DND-41 (cell line): ENCODE measurements at regions not wholly inside any gene's neighbourhood (a gene's known extent, or its start where the extent isn't known, plus 50 kb on each side); places are given as distances from the start of the nearest gene placed in this dataset.

ENCODE experiments used
- ATAC-seq: fragments of 200-7000 bp; cut with Tn5 transposase; 3 replicates; pipeline ENCODE4 v1.9.1; 2021; ENCODE audit warnings: low read depth; ENCODE audit not compliant: insufficient read depth
- DNase-seq: peaks from one replicate; pipeline ENCODE4 v3.0.0-alpha.2; 2020
- H2AFZ ChIP-seq: 2 replicates; pipeline ENCODE4 v1.6.0; 2012; ENCODE audit warnings: low read depth, low read length
- H3K27ac ChIP-seq: 2 replicates; pipeline ENCODE4 v1.5.1; 2012; ENCODE audit warnings: low read length, inconsistent platforms
- H3K27me3 ChIP-seq: fragments of 200-600 bp; sonication (generic); 2 replicates; pipeline ENCODE4 v1.6.0; 2012; ENCODE audit warnings: low read length, mild to moderate bottlenecking, inconsistent platforms; ENCODE audit not compliant: insufficient read depth, poor library complexity
- H3K36me3 ChIP-seq: 2 replicates; pipeline ENCODE4 v1.5.1; 2012; ENCODE audit warnings: low read length, inconsistent platforms; ENCODE audit not compliant: insufficient read depth
- H3K4me1 ChIP-seq: 2 replicates; pipeline ENCODE4 v1.5.1; 2012; ENCODE audit warnings: mild to moderate bottlenecking, low read length; ENCODE audit not compliant: insufficient read depth
- H3K4me2 ChIP-seq: 2 replicates; pipeline ENCODE4 v1.6.0; 2012; ENCODE audit warnings: mild to moderate bottlenecking, moderate library complexity, low read length, inconsistent platforms; ENCODE audit not compliant: insufficient read depth
- H3K4me3 ChIP-seq, 2 experiments: fragments of 200-600 bp in 1 of 2; shearing (Covaris generic) in 1 of 2; 2 replicates each; pipeline ENCODE4 v1.5.1; 2012 to 2016; ENCODE audit warnings: inconsistent platforms in 2 of 2, low read length in 2 of 2, mild to moderate bottlenecking in 2 of 2, low read depth in 1 of 2, moderate library complexity in 1 of 2
- H3K79me2 ChIP-seq: 2 replicates; pipeline ENCODE4 v1.6.0; 2012; ENCODE audit warnings: low read length, inconsistent platforms; ENCODE audit not compliant: insufficient read depth
- H3K9ac ChIP-seq: 2 replicates; pipeline ENCODE4 v1.6.0; 2012; ENCODE audit warnings: low read depth, mild to moderate bottlenecking, inconsistent platforms, low read length, moderate library complexity
- H3K9me3 ChIP-seq: 2 replicates; pipeline ENCODE4 v1.5.1; 2012; ENCODE audit warnings: low read length, moderate library complexity, mild to moderate bottlenecking, inconsistent platforms; ENCODE audit not compliant: insufficient read depth, severe bottlenecking
- H4K20me1 ChIP-seq: 2 replicates; pipeline ENCODE4 v1.6.0; 2012; ENCODE audit warnings: low read length; ENCODE audit not compliant: insufficient read depth
- CTCF ChIP-seq: IDR thresholded peaks from 2 replicates; pipeline ENCODE4 v1.5.1; 2012; ENCODE audit warnings: borderline replicate concordance, low read length, moderate library complexity, mild to moderate bottlenecking; ENCODE audit not compliant: poor library complexity, severe bottlenecking; ENCODE audit errors: extremely low read depth
- EZH2 ChIP-seq: IDR thresholded peaks from 3 replicates; pipeline ENCODE4 v1.6.1; 2012; ENCODE audit warnings: borderline replicate concordance, low read depth, mild to moderate bottlenecking, moderate library complexity, low read length, inconsistent platforms; ENCODE audit not compliant: severe bottlenecking

- no peak for TF ChIP-seq EZH2
- TF ChIP-seq CTCF: no peak
- H4K20me1 ChIP-seq: no peaks in the 10 kb centered on the region
- H3K4me2 ChIP-seq: no peak overlapping the region
- no peaks in the 10 kb centered on the region for H3K4me1 ChIP-seq
- no peaks in the 10 kb centered on the region for H3K79me2 ChIP-seq
- no peaks in the 10 kb centered on the region for H3K27me3 ChIP-seq
- ATAC-seq (no peak), DNase-seq (no peak)
- no peaks in the 10 kb centered on the region for H3K36me3 ChIP-seq
- no peak overlapping the region for H2AFZ ChIP-seq
- no peaks in the 10 kb centered on the region for H3K9me3 ChIP-seq
- no peak overlapping the region for H3K4me3 ChIP-seq
- H3K9ac ChIP-seq: no peak overlapping the region
- H3K27ac ChIP-seq: no peak overlapping the region
Measured at GRCh38 chr20:24733416-24733815, 215.7 kb upstream of the CST7 start.

- Histone ChIP-seq H3K4me3 (no peak overlapping the region), H3K9me3 (no peaks in the 10 kb centered on the region), H3K9ac (no peak overlapping the region), H2AFZ (no peak overlapping the region), H3K36me3 (no peaks in the 10 kb centered on the region), H4K20me1 (no peaks in the 10 kb centered on the region), H3K27ac (no peak overlapping the region), H3K4me2 (no peak overlapping the region), H3K27me3 (no peaks in the 10 kb centered on the region), H3K79me2 (no peaks in the 10 kb centered on the region), H3K4me1 (peaks cover 5% of the 10 kb centered on the region)
- DNase-seq (no peak), ATAC-seq (no peak)
- TF ChIP-seq EZH2 (no peak), CTCF (no peak)
Measured at GRCh38 chr20:24734139-24734538, 214.9 kb upstream of the CST7 start.

GRCh38 chr20:24735263-24735662, 213.8 kb upstream of the CST7 start:
- Histone ChIP-seq H4K20me1 (no peaks in the 10 kb centered on the region), H3K79me2 (no peaks in the 10 kb centered on the region), H3K27ac (no peak overlapping the region), H3K4me2 (no peak overlapping the region), H2AFZ (no peak overlapping the region), H3K9me3 (no peaks in the 10 kb centered on the region), H3K4me1 (peaks cover 16% of the 10 kb centered on the region), H3K27me3 (no peaks in the 10 kb centered on the region), H3K4me3 (no peak overlapping the region), H3K36me3 (no peaks in the 10 kb centered on the region), H3K9ac (no peak overlapping the region)
- ATAC-seq (no peak), DNase-seq (no peak)
- TF ChIP-seq CTCF (no peak), EZH2 (no peak)

GRCh38 chr20:24736131-24736843, 212.8 kb upstream of the CST7 start:
- Histone ChIP-seq H3K9me3 (no peaks in the 10 kb centered on the region), H3K4me2 (no peak overlapping the region), H3K9ac (no peak overlapping the region), H3K4me1 (peaks cover 26% of the 10 kb centered on the region), H4K20me1 (no peaks in the 10 kb centered on the region), H3K79me2 (no peaks in the 10 kb centered on the region), H3K36me3 (no peaks in the 10 kb centered on the region), H3K27me3 (no peaks in the 10 kb centered on the region), H3K4me3 (no peak overlapping the region), H2AFZ (no peak overlapping the region), H3K27ac (no peak overlapping the region)
- TF ChIP-seq CTCF: no peak
- TF ChIP-seq EZH2: no peak
- ATAC-seq (no peak), DNase-seq (no peak)
